B cell (primary cell): ENCODE measurements at regions not wholly inside any gene's neighbourhood (a gene's known extent, or its start where the extent isn't known, plus 50 kb on each side); places are given as distances from the start of the nearest gene placed in this dataset.

Experiments used
- ATAC-seq: fragments of 200-7000 bp; cut with Tn5 transposase; one replicate; pipeline ENCODE4 v1.10.0; 2021; ENCODE audit warnings: low read depth, mild to moderate bottlenecking, moderate number of reproducible peaks, moderate library complexity
- CTCF ChIA-PET: fragments of 350-600 bp; sonication (Branson Sonifier 250); formaldehyde crosslinking; loops from one replicate; lab custom pipeline; 2021; ENCODE audit warnings: antibody characterized with exemption, inconsistent platforms; lab: Charles Lee
- POLR2A ChIA-PET: fragments of 350-600 bp; sonication (Branson Sonifier 250); formaldehyde crosslinking; loops from one replicate; lab custom pipeline; 2021; ENCODE audit warnings: antibody characterized with exemption; lab: Charles Lee
- DNase-seq: peaks from one replicate; pipeline ENCODE4 v3.0.0; 2013
- H2AFZ ChIP-seq: 2 replicates; pipeline ENCODE4 v1.6.1; 2012; ENCODE audit warnings: mild to moderate bottlenecking, low read depth, low read length; ENCODE audit not compliant: insufficient read depth, poor library complexity, severe bottlenecking
- H3K27ac ChIP-seq, 2 donors: 1 replicate in 1 of 2; 2 replicates in 1 of 2; pipeline ENCODE4 v1.5.1; 2012 to 2013; ENCODE audit warnings: low read length in 2 of 2, mild to moderate bottlenecking in 2 of 2, moderate library complexity in 1 of 2
- H3K27me3 ChIP-seq, 4 experiments: fragments of 200-600 bp in 1 of 4; sonication (generic) in 1 of 4; replicated peaks in 1 of 4; 1 replicate in 2 of 4; 2 replicates in 2 of 4; pipeline versions ENCODE4 v1.6.1 to v1.7.0; 2013 to 2016; ENCODE audit warnings: low read length in 3 of 4, mild to moderate bottlenecking in 2 of 4, mixed read lengths in 1 of 4, moderate library complexity in 1 of 4; ENCODE audit not compliant: insufficient read depth in 4 of 4, control insufficient read depth in 3 of 4; ENCODE audit errors: control extremely low read depth in 1 of 4
- H3K36me3 ChIP-seq, 2 experiments: replicated peaks in 1 of 2; 1 replicate in 1 of 2; 2 replicates in 1 of 2; pipeline versions ENCODE4 v1.6.1 to v1.7.1; 2013; ENCODE audit warnings: low read length in 1 of 2; ENCODE audit not compliant: insufficient read depth in 2 of 2, control insufficient read depth in 1 of 2; ENCODE audit errors: control extremely low read depth in 1 of 2, extremely low read depth in 1 of 2
- H3K4me1 ChIP-seq, 2 donors: fragments of 200-600 bp in 1 of 2; sonication (generic) in 1 of 2; 1 replicate in 1 of 2; 2 replicates in 1 of 2; pipeline versions ENCODE4 v1.5.1 to v1.6.1; 2013 to 2017; ENCODE audit warnings: low read length in 2 of 2; ENCODE audit not compliant: control insufficient read depth in 2 of 2, insufficient read depth in 2 of 2
- H3K4me2 ChIP-seq: replicated peaks from 2 replicates; pipeline ENCODE3; 2012; ENCODE audit warnings: mild to moderate bottlenecking, low read depth, low read length; ENCODE audit not compliant: poor library complexity, severe bottlenecking
- H3K4me3 ChIP-seq, 5 experiments: fragments of 200-600 bp in 1 of 5; sonication (generic) in 1 of 5; 1 replicate in 3 of 5; 2 replicates in 2 of 5; pipeline versions ENCODE4 v1.5.1 to v1.7.0; 2011 to 2016; ENCODE audit warnings: low read length in 4 of 5, mild to moderate bottlenecking in 4 of 5, low read depth in 2 of 5, control low read depth in 1 of 5, moderate library complexity in 1 of 5; ENCODE audit not compliant: insufficient read depth in 1 of 5; ENCODE audit errors: control extremely low read depth in 1 of 5, extremely low read depth in 1 of 5
- H3K79me2 ChIP-seq: fragments of 200-600 bp; sonication (generic); one replicate; pipeline ENCODE4 v1.6.0; 2016; ENCODE audit warnings: low read length; ENCODE audit not compliant: control insufficient read depth, insufficient read depth
- H3K9ac ChIP-seq: fragments of 200-600 bp; sonication (generic); 2 replicates; pipeline ENCODE4 v1.6.1; 2017; ENCODE audit warnings: mild to moderate bottlenecking, low read length, moderate library complexity
- H3K9me3 ChIP-seq, 3 donors: one replicate each; pipeline versions ENCODE4 v1.6.1 to v1.7.1; 2013; ENCODE audit warnings: low read length in 2 of 3; ENCODE audit not compliant: control insufficient read depth in 2 of 3, insufficient read depth in 1 of 3; ENCODE audit errors: control extremely low read depth in 1 of 3
- H4K20me1 ChIP-seq: 2 replicates; pipeline ENCODE4 v1.6.0; 2012; ENCODE audit warnings: mild to moderate bottlenecking, low read length; ENCODE audit not compliant: insufficient read depth, control insufficient read depth, poor library complexity, severe bottlenecking
- H3K27ac Mint-ChIP-seq: one replicate; pipeline ENCODE4 v1.8.0; 2021; ENCODE audit warnings: mixed read lengths
- H3K27me3 Mint-ChIP-seq: one replicate; pipeline ENCODE4 v1.8.0; 2021; ENCODE audit warnings: mixed read lengths
- H3K4me1 Mint-ChIP-seq: one replicate; pipeline ENCODE4 v1.8.0; 2021; ENCODE audit warnings: mixed read lengths
- H3K4me3 Mint-ChIP-seq: one replicate; pipeline ENCODE4 v1.8.0; 2021; ENCODE audit warnings: mixed read lengths
- H3K9me3 Mint-ChIP-seq: one replicate; pipeline ENCODE4 v1.8.0; 2022; ENCODE audit warnings: mixed read lengths; ENCODE audit not compliant: insufficient read depth
- CTCF ChIP-seq: fragments of 200-600 bp; IDR thresholded peaks from one replicate; pipeline ENCODE4 v1.8.0; 2022; ENCODE audit warnings: antibody characterized with exemption, mild to moderate bottlenecking
- EZH2 ChIP-seq: IDR thresholded peaks from 2 replicates; pipeline ENCODE4 v1.6.1; 2012; ENCODE audit warnings: borderline replicate concordance, low read depth, mild to moderate bottlenecking, moderate library complexity, low read length; ENCODE audit not compliant: insufficient read depth, poor library complexity, severe bottlenecking
- WGBS: methylation state at CpG from one replicate; pipeline ENCODE4 v1.1.5; 2013; ENCODE audit warnings: missing lambda C conversion rate; ENCODE audit not compliant: insufficient coverage; 5-methylcytosine and 5-hydroxymethylcytosine counted together
- intact Hi-C: fragments of 100-400 bp; cut with micrococcal nuclease; formaldehyde crosslinking; loops from one replicate; pipeline ENCODE4 v1.10.0; 2022

- H3K9me3 ChIP-seq = no peaks in the 10 kb centered on the region
- no peak overlapping the region for H3K4me2 ChIP-seq
- H3K36me3 ChIP-seq = no peaks in the 10 kb centered on the region
- no peak overlapping the region for H3K4me3 Mint-ChIP-seq
- peaks cover 12% of the 10 kb centered on the region for H3K27me3 Mint-ChIP-seq
- CTCF ChIA-PET = no interaction called here
- H3K27me3 ChIP-seq = peaks cover 0 to 16% (median 3%) of the 10 kb centered on the region in 4 experiments
- no peak overlapping the region for H3K4me3 ChIP-seq
- no peaks in the 10 kb centered on the region for H3K4me1 ChIP-seq
- no peak overlapping the region for H3K27ac Mint-ChIP-seq
- TF ChIP-seq CTCF = no peak
- TF ChIP-seq EZH2 = no peak
- no peaks in the 10 kb centered on the region for H3K79me2 ChIP-seq
- no peaks in the 10 kb centered on the region for H4K20me1 ChIP-seq
- H3K27ac ChIP-seq = no peak overlapping the region
- H3K9ac ChIP-seq = no peak overlapping the region
- no peak for ATAC-seq
- POLR2A ChIA-PET = interaction anchor here (0.6 kb wide), 1 partner anchor 58 kb away, joined by 3 read pairs; no protein-coding TSS in a partner anchor
- no peak for DNase-seq
- WGBS = 23% methylated on average over 3 of the region's 6 CpGs
- intact Hi-C loops = no loop called here
- H3K4me1 Mint-ChIP-seq = peaks cover 12% of the 10 kb centered on the region
- H3K9me3 Mint-ChIP-seq = no peaks in the 10 kb centered on the region
- H2AFZ ChIP-seq = no peak overlapping the region
Measured at GRCh38 chr9:129401623-129402370, 219.1 kb downstream of the C9orf50 start.

DNA sequence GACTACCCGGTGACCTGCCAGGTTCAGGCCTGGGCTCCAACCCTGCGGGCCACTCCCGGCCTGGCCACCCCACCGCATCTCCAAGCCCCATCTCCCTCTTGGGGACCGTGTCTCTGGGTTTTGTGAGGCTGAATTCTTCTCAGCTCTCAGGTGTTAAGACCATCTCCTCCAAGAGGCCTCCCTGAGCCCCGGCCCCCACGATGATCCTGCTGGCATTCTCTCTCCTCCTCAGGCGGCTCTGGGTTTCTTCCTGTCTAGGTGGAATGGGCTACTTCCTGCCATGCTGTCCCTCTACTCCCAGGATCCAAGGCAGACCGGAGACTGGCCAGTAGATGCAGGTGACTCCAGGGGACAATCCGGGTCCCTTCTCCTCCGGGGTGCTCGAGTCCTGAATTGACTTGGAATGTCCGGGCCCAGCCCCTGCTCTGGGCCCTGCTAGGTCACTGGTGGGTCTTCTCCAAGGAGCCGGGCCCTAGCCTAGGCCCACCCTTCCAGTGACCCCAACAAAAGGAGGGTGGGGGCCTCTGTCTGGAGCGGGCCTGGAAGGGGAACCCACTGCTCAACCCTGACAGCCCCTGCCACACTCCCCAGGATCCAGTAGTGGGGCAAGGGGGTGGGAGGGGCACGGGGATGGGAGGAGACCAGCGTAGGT is 219.8 kb downstream of the C9orf50 start:
- Histone ChIP-seq H3K27me3 (peaks cover 0 to 16% (median 4%) of the 10 kb centered on the region in 4 experiments), H3K9ac (no peak overlapping the region), H3K4me3 (no peak overlapping the region), H3K9me3 (no peaks in the 10 kb centered on the region), H3K4me1 (no peaks in the 10 kb centered on the region), H2AFZ (no peak overlapping the region), H3K4me2 (no peak overlapping the region), H4K20me1 (no peaks in the 10 kb centered on the region), H3K36me3 (no peaks in the 10 kb centered on the region), H3K27ac (no peak overlapping the region), H3K79me2 (no peaks in the 10 kb centered on the region)
- H3K4me1 Mint-ChIP-seq = peaks cover 5% of the 10 kb centered on the region
- H3K27ac Mint-ChIP-seq = peak overlapping the region; percentile 46
- ChIA-PET POLR2A (no interaction called here), CTCF (no interaction called here)
- DNase-seq (no peak), ATAC-seq (no peak)
- intact Hi-C loops = no loop called here
- 96% methylated on average over 12 of the region's 17 CpGs for WGBS
- peaks cover 5% of the 10 kb centered on the region for H3K27me3 Mint-ChIP-seq
- no peak overlapping the region for H3K4me3 Mint-ChIP-seq
- TF ChIP-seq CTCF = no peak
- no peak for TF ChIP-seq EZH2
- no peaks in the 10 kb centered on the region for H3K9me3 Mint-ChIP-seq
